ENCODE measurements at regions not wholly inside any gene's neighbourhood (a gene's known extent, or its start where the extent isn't known, plus 50 kb on each side); places are given as distances from the start of the nearest gene placed in this dataset.
"Not testable (repeated sequence)": the region's sequence is repeated elsewhere in the genome, so short reads cannot be mapped to it uniquely, and the experiment has no call there.

- no peak for DNase-seq
Measured at GRCh38 chrX:10676235-10676957, 56.0 kb upstream of the MID1 start.

DNA sequence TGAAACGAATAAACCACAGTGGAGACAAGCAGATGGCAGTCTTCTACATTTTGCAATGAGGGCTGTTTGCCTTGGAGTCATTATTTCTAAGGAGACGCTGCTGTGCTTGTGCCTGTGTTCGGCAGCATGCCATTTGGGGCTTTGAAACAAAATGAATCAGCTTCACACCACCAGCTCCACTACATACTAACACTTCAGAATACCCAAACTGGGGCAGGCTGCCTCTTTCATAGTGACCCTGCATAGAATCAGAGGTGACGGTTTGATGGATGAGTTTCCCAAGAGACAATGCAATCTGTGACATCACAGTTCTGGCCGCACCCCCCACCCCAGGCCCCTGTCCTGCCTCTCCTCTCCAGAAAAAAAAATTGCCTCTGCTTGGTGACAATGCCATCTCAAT is 57.1 kb upstream of the MID1 start:
- DNase-seq = no peak

- DNase-seq = no peak
Measured at GRCh38 chrX:10679387-10679786, 59.0 kb upstream of the MID1 start.

- no peak for DNase-seq
Measured at GRCh38 chrX:10681167-10681566, 60.8 kb upstream of the MID1 start.

GRCh38 chrX:10683631-10684030 is 63.2 kb upstream of the MID1 start:
- DNase-seq = not testable (repeated sequence)

DNA sequence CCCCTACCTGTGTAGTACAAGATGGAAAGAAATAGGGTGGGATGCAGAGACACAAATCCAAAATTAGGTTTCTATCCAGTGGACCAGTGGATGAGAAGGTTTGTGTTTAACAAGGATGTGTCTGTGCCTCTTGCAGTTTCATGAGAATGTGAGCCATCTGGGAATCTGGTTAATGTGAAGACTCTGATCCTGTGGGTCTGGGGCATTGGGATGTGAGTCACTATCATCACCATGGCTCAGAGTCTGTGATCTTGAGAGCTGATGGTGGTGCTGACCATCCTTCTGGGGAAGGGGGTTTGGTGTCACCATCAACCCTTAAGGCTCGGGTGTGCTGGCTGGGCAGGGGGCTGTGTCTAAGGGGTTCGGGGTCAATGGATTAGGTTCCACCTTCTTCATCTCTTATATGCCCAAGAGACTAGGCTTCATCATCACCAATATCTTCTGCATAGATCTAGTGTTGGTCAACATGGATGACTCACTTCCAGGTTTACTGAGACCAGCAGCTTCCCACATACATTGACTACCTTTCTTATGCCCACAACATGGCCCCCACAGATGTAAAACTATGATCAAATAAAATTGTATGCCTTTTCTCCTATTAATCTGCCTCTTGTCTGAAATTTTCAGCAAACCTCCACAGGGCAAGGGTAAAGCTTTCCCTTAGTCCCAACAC is 65.7 kb upstream of the MID1 start:
- no peak for DNase-seq

GRCh38 chrX:10691751-10692150 is 71.4 kb upstream of the MID1 start:
- not testable (repeated sequence) for DNase-seq

DNA sequence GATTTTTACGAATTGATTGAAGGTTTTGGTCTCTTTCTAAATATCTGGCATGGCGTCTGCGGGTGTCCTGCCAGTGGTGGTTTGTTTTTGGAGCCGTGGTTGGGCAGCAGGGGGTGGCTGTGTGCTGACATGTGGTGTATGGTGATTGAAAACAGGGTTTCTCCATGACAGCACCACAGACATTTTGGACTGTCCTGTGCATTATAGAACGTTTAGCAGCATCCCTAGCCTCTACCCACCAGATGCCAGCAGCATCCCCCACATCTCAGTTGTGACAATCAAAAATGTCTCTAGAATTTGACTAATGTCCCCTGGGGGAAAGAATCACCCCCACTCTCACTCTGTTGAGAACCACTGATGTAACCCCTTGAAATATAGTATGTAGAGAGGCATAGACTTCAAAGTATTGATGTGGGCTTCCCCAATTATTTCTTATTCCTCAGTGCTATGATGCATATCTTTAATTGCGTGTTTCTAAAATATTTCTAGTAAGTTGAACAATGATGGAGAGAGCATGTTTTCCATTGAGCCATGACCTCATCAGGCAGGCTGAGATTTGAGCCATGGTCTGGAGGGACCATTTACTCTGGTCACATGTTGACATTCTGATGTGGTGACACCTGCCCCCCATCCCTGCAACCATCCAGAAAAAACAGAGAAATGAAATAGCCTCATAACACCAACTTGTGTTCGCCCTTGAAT is 77.4 kb upstream of the MID1 start:
- no peak for DNase-seq

GRCh38 chrX:10698318-10698640 is 77.9 kb upstream of the MID1 start:
- no peak for DNase-seq

- DNase-seq = no peak
Measured at GRCh38 chrX:10702031-10702430, 81.6 kb upstream of the MID1 start.

- DNase-seq = not testable (repeated sequence)
Measured at GRCh38 chrX:10706342-10706741, 86.0 kb upstream of the MID1 start.

GRCh38 chrX:10707773-10708172 is 87.4 kb upstream of the MID1 start:
- DNase-seq = no peak

- DNase-seq = no peak
Measured at GRCh38 chrX:10709276-10709675, 88.9 kb upstream of the MID1 start.

- no peak for DNase-seq
Measured at GRCh38 chrX:10714531-10714930, 94.1 kb upstream of the MID1 start.

DNA sequence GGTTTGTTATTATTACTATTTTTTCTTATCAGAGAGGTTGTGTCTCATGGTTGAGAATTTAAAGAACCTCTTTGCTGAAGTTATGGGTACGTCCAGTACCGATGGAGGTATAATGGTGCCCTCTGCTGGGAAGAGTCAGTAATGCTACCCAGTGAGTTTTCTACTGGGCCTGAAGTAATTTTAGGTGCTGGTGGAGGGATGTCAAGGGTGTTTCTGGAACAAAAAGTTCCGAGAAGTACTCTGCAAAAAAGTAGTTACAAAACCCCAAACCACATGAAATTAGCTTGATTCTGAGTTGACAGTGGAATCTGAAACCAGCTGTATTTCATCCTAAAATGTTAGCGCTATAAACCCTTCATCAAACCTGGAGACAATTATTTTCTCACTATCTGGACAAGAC is 102.5 kb upstream of the MID1 start:
- peak; percentile 2 to 27 for DNase-seq

DNA sequence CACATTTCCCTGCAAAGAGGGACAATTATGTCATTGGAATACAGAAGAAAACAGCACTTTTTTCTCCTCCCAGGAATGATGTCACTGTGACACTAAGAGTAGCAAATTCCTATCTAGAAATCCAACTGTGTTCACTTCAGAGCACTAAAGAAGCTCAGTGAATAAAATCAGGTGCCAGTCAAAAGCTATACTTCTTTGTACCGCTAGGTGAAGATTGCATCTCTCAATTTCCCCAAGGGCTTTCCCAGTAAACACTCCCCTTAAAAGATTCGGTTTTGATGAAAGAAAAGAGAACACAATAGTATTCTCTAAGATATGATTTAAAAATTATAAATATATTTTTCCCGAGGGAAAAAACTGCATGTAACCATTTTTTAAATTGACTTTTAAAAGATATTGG is 104.7 kb upstream of the MID1 start:
- no peak for DNase-seq

DNA sequence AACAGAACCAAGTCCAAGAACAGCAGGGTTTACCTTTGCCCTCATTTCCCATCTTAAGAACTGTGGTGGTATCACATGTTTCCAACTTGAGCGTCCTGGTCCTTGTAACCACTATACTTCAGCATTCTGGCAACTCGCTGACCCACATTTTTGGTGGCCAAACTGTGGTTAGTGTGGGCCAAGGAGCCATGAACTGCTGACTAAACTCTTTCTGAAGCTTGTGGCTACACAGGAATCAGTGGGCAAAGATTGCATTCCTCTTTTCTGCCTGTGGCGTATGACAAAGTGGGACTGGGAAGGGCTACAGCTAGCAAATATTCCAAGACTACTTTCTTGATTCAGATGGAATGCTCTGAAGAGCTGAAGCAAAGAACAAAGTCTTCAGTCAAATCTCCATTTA is 106.3 kb upstream of the MID1 start:
- no peak for DNase-seq

DNA sequence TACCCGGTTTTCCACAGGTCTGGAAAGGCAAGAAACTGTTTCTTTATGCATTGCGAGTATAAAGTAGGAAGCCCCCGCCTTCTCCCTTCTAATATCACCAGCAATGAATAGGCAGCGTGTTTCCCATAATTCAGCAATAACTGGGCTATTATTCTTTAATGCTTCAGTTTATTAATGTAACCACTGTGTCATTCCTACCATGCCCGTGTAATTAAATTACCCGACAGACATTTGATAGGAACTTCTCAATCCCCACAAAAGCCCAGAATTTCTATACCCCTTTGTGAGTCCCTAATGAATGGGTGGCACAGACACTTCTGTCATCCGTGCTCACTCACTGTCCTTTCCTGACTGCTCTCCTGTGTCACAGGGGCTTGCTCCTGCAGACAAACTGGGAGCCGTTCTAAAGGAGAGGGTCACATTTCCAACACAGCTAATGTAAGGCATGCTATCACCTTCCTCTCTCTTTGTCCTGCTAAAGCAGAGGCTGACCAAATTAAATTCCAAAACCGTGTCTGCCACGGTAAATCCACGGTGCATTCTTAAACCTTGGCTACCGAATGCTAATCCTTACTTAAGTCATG is 108.5 kb upstream of the MID1 start:
- DNase-seq = no peak

- no peak for DNase-seq
Measured at GRCh38 chrX:10739426-10739825, 119.0 kb upstream of the MID1 start.

- no peak for DNase-seq
Measured at GRCh38 chrX:10741003-10741402, 120.6 kb upstream of the MID1 start.

- DNase-seq = no peak
Measured at GRCh38 chrX:10741550-10741949, 121.2 kb upstream of the MID1 start.

DNA sequence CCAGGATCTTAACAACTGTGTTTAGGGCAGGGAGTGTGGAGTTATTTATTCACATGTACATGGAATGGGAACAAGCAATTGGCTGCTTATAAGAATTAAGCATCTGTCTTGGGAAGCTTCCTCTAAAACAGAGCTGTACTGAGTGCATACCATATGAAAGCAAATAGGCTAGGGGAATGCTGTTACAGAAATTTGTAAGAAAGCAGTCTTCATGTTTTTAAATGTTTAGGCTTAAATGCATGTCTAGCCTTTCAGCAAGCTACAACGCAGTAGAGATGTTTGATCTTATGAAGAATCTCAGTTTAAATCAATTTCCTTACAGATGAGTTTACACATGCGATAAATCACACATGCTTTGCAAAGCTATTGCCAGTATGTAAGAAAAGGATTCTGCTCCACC is 123.1 kb upstream of the MID1 start:
- no peak for DNase-seq

- DNase-seq = no peak
Measured at GRCh38 chrX:10744007-10744406, 123.6 kb upstream of the MID1 start.

GRCh38 chrX:10747975-10748374 is 127.6 kb upstream of the MID1 start:
- DNase-seq = no peak

All from activated CD4-positive, alpha-beta T cell treated with anti-CD3 and anti-CD28 coated beads for 4 hours (primary cell).